GM20000 (cell line): ENCODE measurements at regions not wholly inside any gene's neighbourhood (a gene's known extent, or its start where the extent isn't known, plus 50 kb on each side); places are given as distances from the start of the nearest gene placed in this dataset.

Source experiments
- DNase-seq: peaks from one replicate; pipeline ENCODE4 v3.0.0; 2012; ENCODE audit warnings: low spot score
- CTCF ChIP-seq: IDR thresholded peaks from 2 replicates; pipeline ENCODE4 v1.5.1; 2012; ENCODE audit warnings: mild to moderate bottlenecking, control low read depth; ENCODE audit errors: extremely low read depth, missing control alignments

DNA sequence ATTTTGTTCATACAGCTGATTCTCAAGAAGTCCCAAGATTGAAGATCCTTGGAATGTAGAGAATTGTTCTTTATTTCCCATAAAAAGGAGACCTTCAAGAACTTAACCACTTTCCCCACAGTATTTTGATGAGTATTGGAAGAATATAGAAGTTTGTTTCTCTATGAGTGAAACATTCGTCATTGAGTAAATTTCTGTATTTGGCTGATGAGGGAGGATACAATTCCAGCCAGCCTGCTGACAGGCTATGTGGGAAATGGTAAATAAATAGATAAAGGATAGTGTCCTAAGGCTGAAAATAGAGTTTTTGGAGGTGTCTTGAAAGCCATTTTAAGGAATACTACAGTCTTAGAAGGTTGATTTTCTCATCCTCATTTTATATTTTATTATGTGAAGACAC lies 1076.1 kb downstream of the ROBO2 start:
- DNase-seq: no peak
- no peak for TF ChIP-seq CTCF

DNA sequence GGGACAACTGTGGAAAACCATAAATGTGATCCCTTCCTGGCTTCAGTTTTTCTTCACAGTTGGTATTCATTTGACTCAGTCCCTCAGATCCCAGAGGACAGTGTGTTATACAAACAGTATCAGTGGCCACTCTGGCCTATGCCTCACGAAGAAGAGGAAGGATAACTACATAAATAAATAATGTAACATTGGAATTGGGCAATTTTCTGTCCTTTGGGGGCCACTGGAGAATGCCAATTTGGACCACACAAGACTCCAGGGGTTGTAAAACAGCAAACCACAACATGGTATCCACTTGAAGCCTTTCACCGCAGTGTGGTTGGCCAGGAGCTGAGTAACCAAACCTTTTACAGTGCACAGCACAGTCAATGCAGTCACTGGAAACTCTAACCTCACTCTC lies 1077.0 kb downstream of the ROBO2 start:
- DNase-seq: no peak
- TF ChIP-seq CTCF: no peak

DNA sequence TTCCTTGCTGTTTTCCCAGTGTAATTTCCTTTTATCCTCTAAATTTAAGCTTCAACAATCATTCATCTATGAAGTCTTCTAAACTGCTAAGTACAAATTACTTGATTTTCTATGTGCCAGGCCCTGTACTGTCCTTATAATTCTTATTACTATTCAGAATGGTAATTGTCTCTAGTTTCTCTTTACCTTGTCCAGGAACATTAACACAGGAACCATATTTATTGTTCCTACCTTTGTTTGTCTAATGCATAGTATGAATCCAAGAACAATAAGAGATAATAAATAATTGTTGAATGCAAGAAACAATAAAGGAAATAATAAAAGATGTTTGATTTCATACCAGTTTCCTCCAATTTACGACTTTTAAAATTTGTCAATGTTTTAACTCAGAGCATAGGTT lies 1083.2 kb downstream of the ROBO2 start:
- no peak for TF ChIP-seq CTCF
- DNase-seq: no peak

DNA sequence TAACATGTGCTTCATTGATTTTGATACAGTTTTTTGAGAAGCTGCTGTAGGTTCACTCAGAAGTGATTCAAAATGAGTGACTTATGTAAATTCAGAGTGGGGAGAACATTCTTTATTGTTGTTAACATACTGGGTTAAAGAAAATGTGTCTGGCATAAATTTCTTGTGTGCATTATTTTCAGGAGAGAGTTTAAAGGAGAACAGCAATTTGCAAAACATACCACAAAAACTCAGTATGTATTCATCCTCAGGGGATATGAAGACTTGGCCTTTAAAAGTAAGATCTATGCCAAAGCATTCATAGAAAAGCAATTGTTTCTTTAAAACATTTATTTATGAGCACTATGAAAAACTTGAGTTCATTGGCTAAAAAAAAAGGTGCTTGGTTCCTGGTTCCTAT lies 1089.8 kb downstream of the ROBO2 start:
- DNase-seq: no peak
- no peak for TF ChIP-seq CTCF

- no peak for DNase-seq
- no peak for TF ChIP-seq CTCF
These were observed 1090.9 kb downstream of the ROBO2 start for GRCh38 chr3:78130741-78131290.

DNA sequence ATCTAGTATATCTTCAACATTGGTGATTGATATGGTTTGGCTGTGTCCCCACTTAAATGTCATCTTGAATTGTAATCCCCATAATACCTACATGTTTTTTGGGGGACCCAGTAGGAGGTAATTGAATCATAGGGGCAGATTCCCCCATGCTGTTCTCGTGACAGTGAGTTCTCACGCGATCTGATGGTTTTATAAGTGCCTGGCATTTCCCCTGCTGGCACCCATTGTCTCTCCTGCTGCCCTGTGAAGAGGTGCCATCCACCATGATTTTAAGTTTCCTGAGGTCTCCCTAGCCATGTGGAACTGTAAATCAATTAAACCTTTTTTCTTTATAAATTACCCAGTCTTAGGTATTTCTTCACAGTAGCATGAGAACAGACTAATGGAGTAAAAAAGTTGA lies 1094.6 kb downstream of the ROBO2 start:
- TF ChIP-seq CTCF: no peak
- no peak for DNase-seq

DNA sequence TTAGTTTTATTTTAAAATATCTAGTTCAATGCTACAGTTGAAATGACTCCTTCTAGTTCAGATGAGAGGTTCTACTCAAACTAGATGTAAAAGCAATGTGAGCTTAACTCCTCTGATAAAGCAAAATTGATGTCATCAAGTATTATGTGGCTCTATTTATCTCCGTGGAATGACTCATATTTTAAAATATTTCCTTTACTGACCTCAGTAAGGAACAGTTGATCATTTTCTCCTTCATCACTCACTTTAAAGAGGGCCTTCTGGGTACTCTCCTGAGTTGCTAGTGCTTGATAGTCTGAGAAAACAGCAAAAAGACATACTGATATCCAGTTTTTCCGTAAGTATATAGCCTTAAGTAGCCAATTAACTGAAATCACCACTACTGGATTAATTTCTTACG lies 1099.3 kb downstream of the ROBO2 start:
- DNase-seq: no peak
- TF ChIP-seq CTCF: no peak
